ENCODE measurements at regions not wholly inside any gene's neighbourhood (a gene's known extent, or its start where the extent isn't known, plus 50 kb on each side); places are given as distances from the start of the nearest gene placed in this dataset.

GRCh38 chr9:129457325-129457779 lies 163.5 kb downstream of the C9orf50 start:
- Histone ChIP-seq H3K4me1 (ENCODE audit: control insufficient read depth, insufficient read depth, low read length) (peaks cover 31% of the 10 kb centered on the region), H3K27me3 (replicated peaks; ENCODE audit: control insufficient read depth, insufficient read depth, low read length) (no peaks in the 10 kb centered on the region), H3K9ac (ENCODE audit: low read length) (no peak overlapping the region), H3K9me3 (ENCODE audit: control insufficient read depth, low read length) (no peaks in the 10 kb centered on the region), H3K4me3 (ENCODE audit: low read length) (no peak overlapping the region), H3K36me3 (ENCODE audit: control insufficient read depth, insufficient read depth, low read length, severe bottlenecking) (no peaks in the 10 kb centered on the region)
- no peak for DNase-seq (ENCODE audit: low read depth)

- Histone ChIP-seq H3K4me3 (ENCODE audit: low read length) (no peak overlapping the region), H3K9me3 (ENCODE audit: control insufficient read depth, low read length) (no peaks in the 10 kb centered on the region), H3K36me3 (ENCODE audit: control insufficient read depth, insufficient read depth, low read length, severe bottlenecking) (no peaks in the 10 kb centered on the region), H3K9ac (ENCODE audit: low read length) (no peak overlapping the region), H3K4me1 (ENCODE audit: control insufficient read depth, insufficient read depth, low read length) (peaks cover 31% of the 10 kb centered on the region), H3K27me3 (replicated peaks; ENCODE audit: control insufficient read depth, insufficient read depth, low read length) (no peaks in the 10 kb centered on the region)
- DNase-seq (ENCODE audit: low read depth) = no peak
These were observed 164.2 kb downstream of the C9orf50 start for GRCh38 chr9:129456549-129457324.

DNA sequence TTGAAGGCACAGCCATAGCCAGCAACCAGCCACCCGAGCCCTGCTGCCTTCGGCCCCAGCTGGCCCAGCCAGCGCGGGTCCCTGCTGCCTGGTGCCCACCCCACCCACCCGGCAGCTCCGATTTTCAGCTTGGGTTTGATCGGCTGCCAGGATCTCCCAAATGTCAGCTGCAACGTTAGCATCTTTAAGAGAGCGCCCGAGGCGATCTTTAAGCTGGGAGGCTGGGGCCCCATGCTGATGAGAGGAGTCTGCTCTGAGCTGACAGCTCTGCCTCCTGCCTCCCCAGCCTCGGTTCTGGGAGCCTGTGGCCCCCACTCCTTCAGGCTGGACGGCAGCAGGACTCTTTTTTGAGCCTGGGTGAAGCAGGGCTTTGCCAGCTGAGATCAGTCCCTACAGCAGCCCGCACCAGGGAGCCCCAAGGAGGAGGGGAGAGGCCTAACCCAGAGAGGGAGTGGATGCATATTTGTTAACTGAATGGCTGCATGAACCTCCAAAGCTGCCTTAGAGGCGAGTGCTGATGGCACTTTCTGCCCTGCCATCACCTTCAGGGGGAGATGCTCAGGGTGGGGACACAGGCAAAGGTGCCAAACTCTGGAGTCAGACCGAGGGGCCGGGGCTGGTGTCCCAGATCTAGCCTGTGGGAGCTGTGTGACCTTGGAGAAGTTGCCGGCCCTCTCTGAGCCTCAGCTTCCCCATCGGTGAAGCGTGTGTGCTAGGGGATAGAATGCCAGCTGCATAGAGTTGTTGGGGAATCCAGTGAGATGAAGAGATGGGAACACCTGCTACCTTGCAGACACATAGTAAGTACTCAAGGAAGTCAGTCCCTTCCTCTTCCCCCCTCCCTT lies 165.5 kb downstream of the C9orf50 start:
- H3K4me3 ChIP-seq (ENCODE audit: low read length) = no peak overlapping the region
- peaks cover 28% of the 10 kb centered on the region for H3K4me1 ChIP-seq (ENCODE audit: control insufficient read depth, insufficient read depth, low read length)
- no peaks in the 10 kb centered on the region for H3K9me3 ChIP-seq (ENCODE audit: control insufficient read depth, low read length)
- no peak overlapping the region for H3K9ac ChIP-seq (ENCODE audit: low read length)
- H3K27me3 ChIP-seq (replicated peaks; ENCODE audit: control insufficient read depth, insufficient read depth, low read length) = no peaks in the 10 kb centered on the region
- peak; percentile 70 for DNase-seq (ENCODE audit: low read depth)
- no peaks in the 10 kb centered on the region for H3K36me3 ChIP-seq (ENCODE audit: control insufficient read depth, insufficient read depth, low read length, severe bottlenecking)

GRCh38 chr9:129454467-129455067 lies 166.3 kb downstream of the C9orf50 start:
- no peaks in the 10 kb centered on the region for H3K27me3 ChIP-seq (replicated peaks; ENCODE audit: control insufficient read depth, insufficient read depth, low read length)
- H3K4me3 ChIP-seq (ENCODE audit: low read length) = no peak overlapping the region
- no peak for DNase-seq (ENCODE audit: low read depth)
- peaks cover 23% of the 10 kb centered on the region for H3K4me1 ChIP-seq (ENCODE audit: control insufficient read depth, insufficient read depth, low read length)
- H3K9me3 ChIP-seq (ENCODE audit: control insufficient read depth, low read length) = no peaks in the 10 kb centered on the region
- no peak overlapping the region for H3K9ac ChIP-seq (ENCODE audit: low read length)
- H3K36me3 ChIP-seq (ENCODE audit: control insufficient read depth, insufficient read depth, low read length, severe bottlenecking) = no peaks in the 10 kb centered on the region

DNA sequence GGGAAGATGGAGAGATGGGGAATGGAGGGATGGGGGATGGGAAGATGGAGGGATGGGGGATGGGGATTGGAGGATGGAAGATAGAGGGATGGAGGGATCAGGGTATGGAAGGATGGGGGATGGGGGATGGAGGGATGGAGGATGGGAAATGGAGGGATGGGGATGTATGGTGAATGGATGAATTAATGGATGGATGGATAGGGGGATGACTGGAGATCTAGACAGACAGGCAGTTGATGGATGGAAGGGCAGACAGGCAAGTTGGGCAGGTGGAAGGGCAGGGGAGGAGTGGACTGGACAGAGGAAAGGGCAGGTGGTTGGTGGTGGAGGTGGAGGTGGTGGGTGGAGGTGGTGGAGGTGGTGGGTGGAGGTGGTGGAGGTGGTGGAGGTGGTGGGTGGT lies 167.2 kb downstream of the C9orf50 start:
- DNase-seq (ENCODE audit: low read depth) = no peak
- H3K9ac ChIP-seq (ENCODE audit: low read length) = no peak overlapping the region
- no peaks in the 10 kb centered on the region for H3K9me3 ChIP-seq (ENCODE audit: control insufficient read depth, low read length)
- H3K4me1 ChIP-seq (ENCODE audit: control insufficient read depth, insufficient read depth, low read length) = peaks cover 15% of the 10 kb centered on the region
- H3K36me3 ChIP-seq (ENCODE audit: control insufficient read depth, insufficient read depth, low read length, severe bottlenecking) = no peaks in the 10 kb centered on the region
- H3K27me3 ChIP-seq (replicated peaks; ENCODE audit: control insufficient read depth, insufficient read depth, low read length) = no peaks in the 10 kb centered on the region
- H3K4me3 ChIP-seq (ENCODE audit: low read length) = no peak overlapping the region

DNA sequence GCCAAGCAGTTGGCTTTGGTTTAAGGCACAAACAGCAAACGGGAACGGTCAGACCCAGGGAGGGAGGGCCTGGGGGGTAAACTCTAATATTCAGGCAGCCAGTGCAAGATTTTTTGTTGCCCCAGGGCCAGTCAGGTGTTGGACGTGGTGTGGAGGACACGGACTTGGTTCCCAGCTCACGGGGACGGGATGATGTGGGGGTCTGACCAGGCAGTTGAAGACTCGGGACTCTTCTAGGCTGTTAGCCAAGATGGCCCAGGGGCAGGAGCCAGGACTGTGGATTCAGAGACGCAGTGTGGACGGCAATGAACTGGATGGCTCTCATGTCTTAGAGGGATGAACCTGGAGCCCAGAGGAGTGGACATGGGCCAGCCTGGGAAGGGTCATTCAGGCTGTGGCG lies 169.2 kb downstream of the C9orf50 start:
- peaks cover 7% of the 10 kb centered on the region for H3K4me1 ChIP-seq (ENCODE audit: control insufficient read depth, insufficient read depth, low read length)

DNA sequence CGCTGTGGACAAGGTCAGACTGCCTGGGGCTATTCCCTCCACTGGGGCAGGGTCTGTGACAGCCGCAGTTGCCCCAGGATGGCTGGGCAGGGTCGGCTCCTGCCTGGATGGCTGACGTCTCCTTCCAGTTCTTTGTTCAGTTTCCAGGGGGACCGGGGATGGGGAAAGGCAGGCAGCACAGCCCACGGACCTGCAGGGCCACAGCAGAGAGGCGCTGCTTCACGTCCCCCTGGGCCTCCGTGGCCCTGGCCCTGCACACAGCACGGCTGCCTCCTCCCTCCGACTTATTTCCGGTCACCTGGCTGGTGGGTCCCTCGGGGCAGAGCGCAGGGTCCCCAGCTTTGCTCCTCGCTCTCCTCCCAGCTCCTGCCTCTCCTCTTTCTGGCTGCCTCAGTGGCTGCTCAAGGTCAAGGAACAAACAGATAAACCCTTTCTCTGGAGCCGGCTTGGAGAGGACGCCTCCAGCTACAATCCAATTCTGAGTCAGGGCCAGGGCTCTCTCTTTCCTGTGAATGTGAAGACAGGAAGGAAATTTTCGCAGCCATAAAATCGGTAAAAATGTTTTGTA lies 169.7 kb downstream of the C9orf50 start:
- no peaks in the 10 kb centered on the region for H3K9me3 ChIP-seq (ENCODE audit: control insufficient read depth, low read length)
- no peak overlapping the region for H3K4me3 ChIP-seq (ENCODE audit: low read length)
- peaks cover 7% of the 10 kb centered on the region for H3K4me1 ChIP-seq (ENCODE audit: control insufficient read depth, insufficient read depth, low read length)
- no peaks in the 10 kb centered on the region for H3K27me3 ChIP-seq (replicated peaks; ENCODE audit: control insufficient read depth, insufficient read depth, low read length)
- H3K9ac ChIP-seq (ENCODE audit: low read length) = peak overlapping the region; percentile 54
- peak; percentile 42 for DNase-seq (ENCODE audit: low read depth)
- no peaks in the 10 kb centered on the region for H3K36me3 ChIP-seq (ENCODE audit: control insufficient read depth, insufficient read depth, low read length, severe bottlenecking)

More for the DNA sequence above, 169.2 kb downstream of the C9orf50 start:
- H3K4me3 ChIP-seq (ENCODE audit: low read length) = no peak overlapping the region
- H3K36me3 ChIP-seq (ENCODE audit: control insufficient read depth, insufficient read depth, low read length, severe bottlenecking) = no peaks in the 10 kb centered on the region
- H3K27me3 ChIP-seq (replicated peaks; ENCODE audit: control insufficient read depth, insufficient read depth, low read length) = no peaks in the 10 kb centered on the region
- DNase-seq (ENCODE audit: low read depth) = no peak
- peak overlapping the region; percentile 54 for H3K9ac ChIP-seq (ENCODE audit: low read length)
- H3K9me3 ChIP-seq (ENCODE audit: control insufficient read depth, low read length) = no peaks in the 10 kb centered on the region

DNA sequence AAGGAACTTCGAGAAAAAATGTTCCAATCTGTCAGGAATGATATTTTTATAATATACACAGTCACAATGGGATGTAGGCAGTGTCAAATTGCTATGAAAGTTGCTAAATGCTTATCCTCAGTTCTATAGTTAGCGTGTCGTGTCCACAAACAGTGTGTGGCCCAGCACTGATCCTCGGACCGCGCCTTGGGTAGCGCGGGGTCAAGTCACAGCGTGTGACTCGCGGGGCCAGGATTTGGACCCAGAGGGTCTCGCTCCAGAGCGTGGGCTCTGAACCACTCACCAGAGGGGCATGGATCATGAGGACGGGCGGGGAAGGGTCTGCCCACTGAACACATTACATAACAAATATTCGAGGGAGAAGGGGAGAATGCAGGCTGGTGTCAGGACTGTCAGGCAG lies 171.8 kb downstream of the C9orf50 start:
- Histone ChIP-seq H3K9ac (ENCODE audit: low read length) (no peak overlapping the region), H3K9me3 (ENCODE audit: control insufficient read depth, low read length) (no peaks in the 10 kb centered on the region), H3K4me3 (ENCODE audit: low read length) (no peak overlapping the region), H3K4me1 (ENCODE audit: control insufficient read depth, insufficient read depth, low read length) (peaks cover 7% of the 10 kb centered on the region), H3K36me3 (ENCODE audit: control insufficient read depth, insufficient read depth, low read length, severe bottlenecking) (no peaks in the 10 kb centered on the region), H3K27me3 (replicated peaks; ENCODE audit: control insufficient read depth, insufficient read depth, low read length) (no peaks in the 10 kb centered on the region)
- DNase-seq (ENCODE audit: low read depth) = no peak

DNA sequence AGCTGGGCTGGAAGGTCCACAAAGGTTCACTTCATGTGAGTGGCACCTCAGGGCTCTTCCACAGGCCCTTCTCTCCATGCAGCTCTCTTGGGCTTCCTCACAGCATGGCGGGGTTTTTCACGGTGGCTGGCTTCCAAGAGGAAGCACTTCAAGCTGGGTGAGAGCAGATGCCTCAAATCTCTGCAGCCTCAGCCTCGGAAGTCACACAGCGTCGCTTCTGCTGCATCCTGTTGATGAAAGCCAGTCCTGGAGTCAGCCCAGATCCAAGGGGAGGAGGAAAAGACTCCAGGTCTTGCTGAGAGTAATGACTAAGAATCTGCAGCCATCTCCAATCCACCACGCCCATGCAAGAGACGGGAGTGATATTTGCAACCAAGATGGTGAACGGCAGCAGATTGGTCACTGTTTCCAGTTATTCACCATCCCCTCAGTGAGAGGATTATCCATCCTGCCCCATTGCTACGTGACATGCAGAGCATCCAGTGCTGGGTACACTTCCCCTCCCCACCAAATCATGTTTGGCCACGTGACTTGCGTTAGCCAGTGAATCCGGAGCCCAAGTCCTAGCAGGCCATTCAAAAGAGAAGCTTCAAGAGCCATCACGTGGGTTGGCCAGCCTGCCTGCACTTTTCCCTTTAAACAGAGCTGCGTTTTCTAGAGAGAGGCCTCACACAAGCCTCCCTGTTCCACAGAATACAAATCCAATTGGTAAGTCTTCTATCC lies 173.9 kb downstream of the C9orf50 start:
- no peaks in the 10 kb centered on the region for H3K9me3 ChIP-seq (ENCODE audit: control insufficient read depth, low read length)
- no peaks in the 10 kb centered on the region for H3K27me3 ChIP-seq (replicated peaks; ENCODE audit: control insufficient read depth, insufficient read depth, low read length)
- H3K4me3 ChIP-seq (ENCODE audit: low read length) = no peak overlapping the region
- no peaks in the 10 kb centered on the region for H3K36me3 ChIP-seq (ENCODE audit: control insufficient read depth, insufficient read depth, low read length, severe bottlenecking)
- no peak overlapping the region for H3K9ac ChIP-seq (ENCODE audit: low read length)
- no peak for DNase-seq (ENCODE audit: low read depth)
- H3K4me1 ChIP-seq (ENCODE audit: control insufficient read depth, insufficient read depth, low read length) = peaks cover 7% of the 10 kb centered on the region

DNA sequence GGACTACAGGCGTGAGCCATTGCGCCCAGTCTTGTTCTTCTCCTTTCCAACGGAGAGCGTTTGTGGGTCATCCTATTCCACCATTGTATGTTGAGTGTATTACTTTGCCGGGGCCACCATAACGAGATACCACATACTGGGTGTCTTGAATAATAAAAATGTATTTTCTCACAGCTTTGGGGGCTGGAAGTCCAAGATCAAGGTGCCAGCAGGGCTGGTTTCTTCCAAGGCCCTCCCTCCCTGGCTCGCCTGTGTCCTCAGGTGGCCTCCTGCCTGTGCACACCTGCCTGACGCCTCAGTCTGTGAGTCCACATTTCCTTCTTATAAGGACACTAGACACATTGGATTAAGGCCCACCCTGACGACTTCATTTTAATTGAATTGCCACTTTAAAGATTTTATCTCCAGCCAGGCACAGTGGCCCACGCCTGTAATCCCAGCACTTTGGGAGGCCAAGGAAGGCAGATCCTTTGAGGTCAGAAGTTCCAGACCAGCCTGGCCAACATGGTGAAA lies 175.1 kb downstream of the C9orf50 start:
- H3K9me3 ChIP-seq (ENCODE audit: control insufficient read depth, low read length) = no peaks in the 10 kb centered on the region
- no peak overlapping the region for H3K9ac ChIP-seq (ENCODE audit: low read length)
- H3K4me1 ChIP-seq (ENCODE audit: control insufficient read depth, insufficient read depth, low read length) = peaks cover under 1% of the 10 kb centered on the region
- no peak overlapping the region for H3K4me3 ChIP-seq (ENCODE audit: low read length)
- DNase-seq (ENCODE audit: low read depth) = no peak
- peaks cover 4% of the 10 kb centered on the region for H3K27me3 ChIP-seq (replicated peaks; ENCODE audit: control insufficient read depth, insufficient read depth, low read length)
- no peaks in the 10 kb centered on the region for H3K36me3 ChIP-seq (ENCODE audit: control insufficient read depth, insufficient read depth, low read length, severe bottlenecking)
